Erythroblast (primary cell): ENCODE measurements at regions not wholly inside any gene's neighbourhood (a gene's known extent, or its start where the extent isn't known, plus 50 kb on each side); places are given as distances from the start of the nearest gene placed in this dataset.

Experiments used
- GATA1 ChIP-seq: IDR thresholded peaks from 2 replicates; pipeline ENCODE4 v1.6.1; 2011; ENCODE audit warnings: low read depth, mild to moderate bottlenecking, control low read depth, low read length, moderate library complexity
- POLR2A ChIP-seq: IDR thresholded peaks from 2 replicates; pipeline ENCODE4 v1.6.1; 2011; ENCODE audit warnings: mild to moderate bottlenecking, low read length

DNA sequence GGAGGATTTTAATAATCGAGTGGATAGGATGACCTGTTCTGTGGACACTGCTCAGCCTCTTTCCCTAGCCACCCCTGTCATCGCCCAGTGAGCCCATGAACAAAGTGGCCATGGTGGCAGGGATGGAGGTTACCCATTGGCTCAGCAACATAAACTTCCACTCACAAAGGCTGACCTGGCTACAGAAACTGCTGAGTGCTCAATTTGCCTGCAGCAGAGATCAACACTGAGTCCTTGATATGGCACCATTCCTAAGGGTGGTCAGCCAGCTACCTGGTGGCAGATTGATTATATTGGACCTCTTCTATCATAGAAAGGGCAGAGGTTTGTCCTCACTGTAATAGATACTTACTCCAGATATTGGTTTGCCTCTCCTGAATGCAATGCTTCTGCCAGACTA, 465.4 kb upstream of the FBXO33 start:
- TF ChIP-seq POLR2A (no peak), GATA1 (no peak)
